Stomach smooth muscle (tissue), 2 donors: ENCODE measurements at regions not wholly inside any gene's neighbourhood (a gene's known extent, or its start where the extent isn't known, plus 50 kb on each side); places are given as distances from the start of the nearest gene placed in this dataset.
"Not testable (repeated sequence)": the region's sequence is repeated elsewhere in the genome, so short reads cannot be mapped to it uniquely, and the experiment has no call there.

ENCODE experiments used
- H3K27ac ChIP-seq: one replicate; pipeline ENCODE4 v1.7.0; 2013; ENCODE audit warnings: mild to moderate bottlenecking, low read length, inconsistent platforms
- H3K27me3 ChIP-seq, 2 donors: one replicate each; pipeline ENCODE4 v1.7.0; 2013; ENCODE audit warnings: low read length in 2 of 2; ENCODE audit not compliant: insufficient read depth in 2 of 2, control insufficient read depth in 1 of 2
- H3K36me3 ChIP-seq, 2 donors: one replicate each; pipeline ENCODE4 v1.7.0; 2013; ENCODE audit warnings: low read length in 2 of 2; ENCODE audit not compliant: control insufficient read depth in 2 of 2, insufficient read depth in 2 of 2
- H3K4me1 ChIP-seq: one replicate; pipeline ENCODE4 v1.7.0; 2013; ENCODE audit warnings: low read length; ENCODE audit not compliant: control insufficient read depth, insufficient read depth
- H3K4me3 ChIP-seq, 2 donors: one replicate each; pipeline ENCODE4 v1.7.0; 2013; ENCODE audit warnings: low read length in 2 of 2
- H3K9ac ChIP-seq, 2 donors: one replicate each; pipeline ENCODE4 v1.7.0; 2013; ENCODE audit warnings: low read length in 2 of 2, mild to moderate bottlenecking in 1 of 2
- H3K9me3 ChIP-seq, 2 donors: one replicate each; pipeline ENCODE4 v1.7.0; 2013; ENCODE audit warnings: low read length in 2 of 2; ENCODE audit not compliant: control insufficient read depth in 2 of 2
- donor health status: healthy.
- donor health status: Pancreatic carcinoma.

- no peak overlapping the region for H3K27ac ChIP-seq
- H3K36me3 ChIP-seq: no peaks in the 10 kb centered on the region
- peaks cover 28% of the 10 kb centered on the region for H3K4me1 ChIP-seq
- no peak overlapping the region for H3K4me3 ChIP-seq
- no peak overlapping the region for H3K9ac ChIP-seq
- no peaks in the 10 kb centered on the region for H3K9me3 ChIP-seq
- H3K27me3 ChIP-seq: no peaks in the 10 kb centered on the region
Observed at GRCh38 chr10:78467496-78468106, 433.9 kb downstream of the RPS24 start.

GRCh38 chr10:78468731-78469130 lies 435.1 kb downstream of the RPS24 start:
- H3K4me3 ChIP-seq, H3K36me3 ChIP-seq, H3K27me3 ChIP-seq, H3K9me3 ChIP-seq, H3K27ac ChIP-seq, H3K9ac ChIP-seq: not testable (repeated sequence)
- peaks cover 31% of the 10 kb centered on the region for H3K4me1 ChIP-seq

GRCh38 chr10:78470267-78471103 lies 436.8 kb downstream of the RPS24 start:
- Histone ChIP-seq H3K27ac (peak overlapping the region; percentile 90), H3K36me3 (no peaks in the 10 kb centered on the region), H3K4me3 (no peak overlapping the region), H3K27me3 (no peaks in the 10 kb centered on the region), H3K9me3 (no peaks in the 10 kb centered on the region), H3K4me1 (peaks cover 31% of the 10 kb centered on the region), H3K9ac (peak overlapping the region in 1 of 2 donors; percentile 55)

- Histone ChIP-seq H3K9me3 (no peaks in the 10 kb centered on the region), H3K4me1 (peaks cover 31% of the 10 kb centered on the region), H3K27ac (peak overlapping the region; percentile 90), H3K36me3 (no peaks in the 10 kb centered on the region), H3K4me3 (no peak overlapping the region), H3K27me3 (no peaks in the 10 kb centered on the region), H3K9ac (peak overlapping the region in 1 of 2 donors; percentile 2)
Observed at GRCh38 chr10:78471326-78471722, 437.7 kb downstream of the RPS24 start.

- Histone ChIP-seq H3K36me3 (no peaks in the 10 kb centered on the region), H3K4me3 (peak overlapping the region in 1 of 2 donors; percentile 22), H3K27me3 (no peaks in the 10 kb centered on the region), H3K27ac (peak overlapping the region; percentile 90), H3K9me3 (no peaks in the 10 kb centered on the region), H3K4me1 (peaks cover 31% of the 10 kb centered on the region), H3K9ac (peak overlapping the region in 1 of 2 donors; percentile 5)
Observed at GRCh38 chr10:78471723-78472550, 438.3 kb downstream of the RPS24 start.

- H3K4me3 ChIP-seq: peak overlapping the region in 1 of 2 donors; percentile 22
- H3K27ac ChIP-seq: peak overlapping the region; percentile 82
Observed at GRCh38 chr10:78472551-78472890, 438.9 kb downstream of the RPS24 start.

GRCh38 chr10:78473006-78473405 lies 439.3 kb downstream of the RPS24 start:
- Histone ChIP-seq H3K9ac (no peak overlapping the region), H3K4me1 (peaks cover 31% of the 10 kb centered on the region), H3K36me3 (no peaks in the 10 kb centered on the region), H3K27ac (peak overlapping the region; percentile 31), H3K27me3 (peaks cover 0 to 2% of the 10 kb centered on the region in 2 donors), H3K4me3 (no peak overlapping the region), H3K9me3 (no peaks in the 10 kb centered on the region)

More at GRCh38 chr10:78472551-78472890, 438.9 kb downstream of the RPS24 start:
- Histone ChIP-seq H3K9ac (peak overlapping the region in 1 of 2 donors; percentile 5), H3K27me3 (no peaks in the 10 kb centered on the region), H3K36me3 (no peaks in the 10 kb centered on the region), H3K4me1 (peaks cover 31% of the 10 kb centered on the region), H3K9me3 (no peaks in the 10 kb centered on the region)

GRCh38 chr10:78474743-78475142 lies 441.1 kb downstream of the RPS24 start:
- peaks cover 31% of the 10 kb centered on the region for H3K4me1 ChIP-seq
- no peaks in the 10 kb centered on the region for H3K9me3 ChIP-seq
- H3K36me3 ChIP-seq: no peaks in the 10 kb centered on the region
- H3K27me3 ChIP-seq: peaks cover 0 to 2% of the 10 kb centered on the region in 2 donors
- H3K4me3 ChIP-seq: no peak overlapping the region
- no peak overlapping the region for H3K9ac ChIP-seq
- H3K27ac ChIP-seq: no peak overlapping the region

GRCh38 chr10:78475437-78475836 lies 441.8 kb downstream of the RPS24 start:
- H3K9me3 ChIP-seq: no peaks in the 10 kb centered on the region
- no peak overlapping the region for H3K4me3 ChIP-seq
- no peaks in the 10 kb centered on the region for H3K36me3 ChIP-seq
- no peak overlapping the region for H3K9ac ChIP-seq
- peaks cover 0 to 2% of the 10 kb centered on the region in 2 donors for H3K27me3 ChIP-seq
- peaks cover 24% of the 10 kb centered on the region for H3K4me1 ChIP-seq
- no peak overlapping the region for H3K27ac ChIP-seq

- Histone ChIP-seq H3K9me3 (no peaks in the 10 kb centered on the region), H3K4me1 (peaks cover 17% of the 10 kb centered on the region), H3K27me3 (peaks cover 0 to 2% of the 10 kb centered on the region in 2 donors), H3K9ac (no peak overlapping the region), H3K36me3 (no peaks in the 10 kb centered on the region), H3K27ac (no peak overlapping the region), H3K4me3 (no peak overlapping the region)
Observed at GRCh38 chr10:78476156-78476555, 442.5 kb downstream of the RPS24 start.
